ENCODE measurements at regions not wholly inside any gene's neighbourhood (a gene's known extent, or its start where the extent isn't known, plus 50 kb on each side); places are given as distances from the start of the nearest gene placed in this dataset.

- no peak overlapping the region for H3K27ac ChIP-seq
- no peaks in the 10 kb centered on the region for H3K4me1 ChIP-seq (replicated peaks)
- no peaks in the 10 kb centered on the region for H3K36me3 ChIP-seq
- WGBS: 80% methylated on average over 3 of the region's 3 CpGs
- H3K9me3 ChIP-seq: no peaks in the 10 kb centered on the region
- no peak for TF ChIP-seq POLR2AphosphoS5 (IDR thresholded peaks at IDR 0.05)
- no peak for TF ChIP-seq CTCF (IDR thresholded peaks at IDR 0.05)
- intact Hi-C loops (cut with DNase I): no loop called here
- DNase-seq (ENCODE audit: low spot score): no peak
- no peak overlapping the region for H3K4me3 ChIP-seq
- no peaks in the 10 kb centered on the region for H3K27me3 ChIP-seq (replicated peaks; ENCODE audit: insufficient read depth)
Measured at GRCh38 chr13:75151081-75151643, 330.8 kb downstream of the TBC1D4 start.

- Histone ChIP-seq H3K4me1 (replicated peaks) (no peaks in the 10 kb centered on the region), H3K27ac (no peak overlapping the region), H3K27me3 (replicated peaks; ENCODE audit: insufficient read depth) (no peaks in the 10 kb centered on the region), H3K9me3 (no peaks in the 10 kb centered on the region), H3K4me3 (no peak overlapping the region), H3K36me3 (no peaks in the 10 kb centered on the region)
- DNase-seq (ENCODE audit: low spot score): no peak
- intact Hi-C loops (cut with DNase I): no loop called here
- TF ChIP-seq POLR2AphosphoS5 (IDR thresholded peaks at IDR 0.05) (no peak), CTCF (IDR thresholded peaks at IDR 0.05) (no peak), POLR2A (IDR thresholded peaks at IDR 0.05) (no peak)
Measured at GRCh38 chr13:75149776-75150175, 332.2 kb downstream of the TBC1D4 start.

- no peak overlapping the region for H3K27ac ChIP-seq
- no peaks in the 10 kb centered on the region for H3K9me3 ChIP-seq
- no peak overlapping the region for H3K4me3 ChIP-seq
- TF ChIP-seq POLR2AphosphoS5 (IDR thresholded peaks at IDR 0.05): no peak
- no peak for TF ChIP-seq CTCF (IDR thresholded peaks at IDR 0.05)
- no peak for TF ChIP-seq POLR2A (IDR thresholded peaks at IDR 0.05)
- WGBS: 66% methylated on average over 5 of the region's 5 CpGs
- no peaks in the 10 kb centered on the region for H3K4me1 ChIP-seq (replicated peaks)
- intact Hi-C loops (cut with DNase I): no loop called here
- H3K27me3 ChIP-seq (replicated peaks; ENCODE audit: insufficient read depth): no peaks in the 10 kb centered on the region
- no peak for DNase-seq (ENCODE audit: low spot score)
- no peaks in the 10 kb centered on the region for H3K36me3 ChIP-seq
Measured at GRCh38 chr13:75147946-75148345, 334.0 kb downstream of the TBC1D4 start.

GRCh38 chr13:75146436-75146835, 335.5 kb downstream of the TBC1D4 start:
- TF ChIP-seq CTCF (IDR thresholded peaks at IDR 0.05) (no peak), POLR2AphosphoS5 (IDR thresholded peaks at IDR 0.05) (no peak), POLR2A (IDR thresholded peaks at IDR 0.05) (no peak)
- no peak for DNase-seq (ENCODE audit: low spot score)
- Histone ChIP-seq H3K9me3 (no peaks in the 10 kb centered on the region), H3K27me3 (replicated peaks; ENCODE audit: insufficient read depth) (no peaks in the 10 kb centered on the region), H3K27ac (no peak overlapping the region), H3K4me3 (no peak overlapping the region), H3K36me3 (no peaks in the 10 kb centered on the region), H3K4me1 (replicated peaks) (no peaks in the 10 kb centered on the region)
- WGBS: 95% methylated on average over 1 of the region's 1 CpG
- intact Hi-C loops (cut with DNase I): no loop called here

GRCh38 chr13:75145927-75146326, 336.0 kb downstream of the TBC1D4 start:
- no peak for DNase-seq (ENCODE audit: low spot score)
- intact Hi-C loops (cut with DNase I): no loop called here
- WGBS: 40% methylated on average over 1 of the region's 1 CpG
- H3K36me3 ChIP-seq: no peaks in the 10 kb centered on the region
- no peak overlapping the region for H3K27ac ChIP-seq
- H3K9me3 ChIP-seq: no peaks in the 10 kb centered on the region
- no peak overlapping the region for H3K4me3 ChIP-seq
- no peaks in the 10 kb centered on the region for H3K4me1 ChIP-seq (replicated peaks)
- no peaks in the 10 kb centered on the region for H3K27me3 ChIP-seq (replicated peaks; ENCODE audit: insufficient read depth)
- TF ChIP-seq CTCF (IDR thresholded peaks at IDR 0.05): no peak
- TF ChIP-seq POLR2AphosphoS5 (IDR thresholded peaks at IDR 0.05): no peak
- no peak for TF ChIP-seq POLR2A (IDR thresholded peaks at IDR 0.05)
